ENCODE measurements at regions not wholly inside any gene's neighbourhood (a gene's known extent, or its start where the extent isn't known, plus 50 kb on each side); places are given as distances from the start of the nearest gene placed in this dataset.
A peak's percentile ranks its signal among the peaks of the same experiment; 100 is the strongest.

DNA sequence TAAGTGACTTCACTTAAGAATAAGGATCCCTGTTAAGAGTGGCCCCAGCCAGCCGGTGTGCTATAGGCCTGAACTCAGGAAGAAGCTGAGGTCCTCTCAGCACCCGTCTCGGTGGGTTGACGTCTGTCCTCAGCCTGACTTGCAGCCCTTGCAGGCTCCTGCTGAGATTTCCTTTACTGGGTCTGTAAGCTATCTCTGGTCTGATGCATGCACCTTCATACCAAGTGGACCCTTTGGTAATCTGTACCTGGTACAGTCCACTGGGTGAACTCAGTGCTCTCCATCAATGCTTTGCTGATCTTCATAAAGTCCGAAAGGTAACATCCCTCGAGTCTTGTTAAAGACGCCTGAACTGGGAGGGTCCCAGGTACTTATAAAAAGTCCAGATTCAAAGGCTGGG lies 212.0 kb upstream of the PPP2R3A start:
- DNase-seq, result no peak

DNA sequence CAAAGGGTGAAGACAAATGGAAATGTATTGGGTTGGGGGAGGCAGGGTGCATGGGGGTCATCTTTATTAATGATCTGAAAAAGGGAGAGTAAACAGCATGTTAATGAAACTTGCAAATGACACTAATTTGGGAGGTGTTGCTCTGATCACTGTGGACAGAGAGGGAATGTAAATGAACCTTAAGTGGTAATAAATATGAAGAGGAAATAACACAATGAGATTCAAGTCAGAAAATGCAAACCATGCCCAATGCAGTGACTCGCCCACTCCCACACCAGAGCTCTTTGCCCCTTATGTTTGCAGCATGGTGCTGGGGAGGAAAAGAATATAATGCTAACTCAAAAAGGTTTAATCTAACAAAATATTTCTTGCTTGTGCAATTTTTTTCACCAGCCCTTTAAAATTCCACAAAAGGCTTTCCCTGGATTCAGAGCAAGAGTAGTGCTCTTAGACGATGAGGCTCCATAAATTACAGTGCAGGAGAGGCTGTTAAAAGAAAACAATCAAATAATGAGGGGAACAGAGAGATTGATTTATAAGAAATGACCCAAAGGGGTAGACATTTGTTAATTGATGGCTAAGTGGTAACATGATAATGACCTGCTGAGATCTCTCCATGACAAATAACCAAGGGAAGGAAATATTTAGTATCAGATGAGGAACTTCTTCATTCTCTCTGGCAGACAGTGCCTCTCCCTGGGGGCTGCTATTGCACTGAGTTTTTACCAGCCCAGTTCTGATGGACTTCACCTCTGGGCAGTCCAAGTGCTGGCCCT lies 210.0 kb upstream of the PPP2R3A start:
- no peak for DNase-seq

DNA sequence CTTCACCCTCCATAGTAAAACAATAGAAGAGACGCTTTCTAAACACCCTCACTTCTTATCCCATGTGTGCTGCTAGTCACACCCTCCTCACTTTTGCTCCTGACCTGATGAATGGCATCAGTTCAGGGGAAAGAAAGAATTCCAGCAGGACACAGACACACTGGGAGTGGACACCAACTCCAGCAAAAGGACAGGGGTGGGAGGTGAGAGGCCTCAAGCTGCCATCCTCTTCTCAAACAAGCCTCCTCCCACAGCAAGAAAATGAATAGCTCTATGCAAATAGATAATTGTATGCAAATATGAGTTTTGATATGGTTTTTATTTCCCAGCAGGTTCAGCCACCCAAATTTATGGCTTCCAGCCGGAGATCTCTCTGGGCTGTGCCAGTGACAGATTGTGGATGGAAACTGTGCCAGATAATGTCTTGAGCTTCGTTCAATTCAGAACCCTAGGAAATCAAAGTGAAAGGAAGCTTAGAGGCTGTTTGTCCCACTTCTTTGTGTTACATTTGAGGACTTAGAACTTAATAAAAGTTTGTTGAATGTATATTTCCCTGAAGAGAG lies 209.3 kb upstream of the PPP2R3A start:
- DNase-seq, result no peak

DNA sequence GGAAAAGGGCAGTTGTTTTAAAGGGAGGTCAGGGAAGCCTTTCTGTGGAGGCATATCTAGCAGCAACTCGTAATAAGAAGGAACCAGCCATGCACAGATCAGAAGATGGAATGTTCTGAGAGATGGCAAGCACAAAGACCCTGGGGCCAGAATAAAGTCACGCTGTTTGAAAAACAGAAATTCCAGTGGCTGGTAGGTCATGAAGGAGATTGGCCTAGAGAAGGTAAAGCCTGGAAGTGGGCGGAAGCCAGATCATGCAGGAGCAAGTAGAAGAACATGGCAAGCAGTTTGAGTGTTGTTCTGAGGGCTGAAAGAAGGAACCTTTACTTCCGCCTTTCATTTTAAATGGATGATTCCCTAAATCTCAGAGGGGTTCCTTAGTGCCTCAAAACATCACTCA lies 208.1 kb upstream of the PPP2R3A start:
- DNase-seq, result no peak

DNA sequence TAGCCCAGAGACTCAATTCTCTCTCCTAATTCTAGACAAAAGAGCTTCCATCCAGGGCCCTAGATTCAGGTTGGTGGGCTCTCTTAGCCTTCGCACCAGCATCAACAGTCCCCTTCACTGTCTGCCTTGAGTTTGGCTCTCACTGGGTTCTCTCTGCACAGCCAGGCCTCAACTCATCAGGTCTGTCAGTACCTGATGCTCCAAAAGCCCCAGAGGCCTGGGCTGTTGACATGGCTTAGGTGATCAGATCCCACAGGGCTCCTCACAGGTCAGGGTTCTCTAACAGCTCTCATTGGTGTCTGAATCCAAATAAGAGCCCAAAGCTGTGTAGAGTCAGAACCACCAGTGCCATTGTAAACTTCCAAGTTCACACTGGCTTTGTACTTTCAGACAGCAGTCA lies 206.6 kb upstream of the PPP2R3A start:
- DNase-seq, result no peak

DNA sequence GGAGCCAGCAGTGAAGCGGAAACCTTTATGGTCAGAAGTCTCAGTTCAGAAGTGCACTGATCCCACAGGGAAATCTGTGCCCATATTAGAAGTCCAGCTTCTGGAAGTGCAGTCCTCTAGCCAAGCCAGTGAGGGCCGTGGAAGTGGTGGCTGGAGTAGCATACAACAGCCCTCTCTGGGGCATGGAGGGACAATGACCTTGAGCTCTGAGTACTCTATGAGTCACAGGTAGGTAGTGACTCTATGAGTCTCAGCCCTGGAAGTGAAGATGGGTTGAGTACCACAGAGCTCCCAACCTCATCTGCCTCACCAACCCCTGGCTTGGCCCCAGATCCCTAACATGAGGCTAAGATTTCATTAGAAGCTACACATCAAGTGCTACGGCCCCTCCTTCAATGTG lies 205.9 kb upstream of the PPP2R3A start:
- no peak for DNase-seq

DNA sequence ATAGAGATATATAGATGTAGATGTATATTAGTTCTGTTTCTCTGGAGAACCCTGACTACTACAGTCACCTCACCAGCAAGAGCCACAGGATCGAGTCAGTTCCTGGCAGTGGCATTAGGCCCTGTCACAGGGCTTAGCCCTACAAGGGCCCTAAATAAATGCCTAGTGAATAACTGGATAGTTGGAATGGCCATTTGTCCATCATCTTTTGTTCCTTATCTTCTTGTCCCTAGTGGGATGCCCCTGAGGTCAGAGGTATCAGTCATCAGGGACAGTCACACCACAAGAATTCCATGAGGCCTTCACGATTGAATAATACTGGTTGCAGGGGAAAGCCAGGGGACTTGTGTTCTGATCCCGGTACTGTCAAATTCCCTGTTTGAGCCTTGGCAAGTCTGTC lies 204.9 kb upstream of the PPP2R3A start:
- no peak for DNase-seq

DNA sequence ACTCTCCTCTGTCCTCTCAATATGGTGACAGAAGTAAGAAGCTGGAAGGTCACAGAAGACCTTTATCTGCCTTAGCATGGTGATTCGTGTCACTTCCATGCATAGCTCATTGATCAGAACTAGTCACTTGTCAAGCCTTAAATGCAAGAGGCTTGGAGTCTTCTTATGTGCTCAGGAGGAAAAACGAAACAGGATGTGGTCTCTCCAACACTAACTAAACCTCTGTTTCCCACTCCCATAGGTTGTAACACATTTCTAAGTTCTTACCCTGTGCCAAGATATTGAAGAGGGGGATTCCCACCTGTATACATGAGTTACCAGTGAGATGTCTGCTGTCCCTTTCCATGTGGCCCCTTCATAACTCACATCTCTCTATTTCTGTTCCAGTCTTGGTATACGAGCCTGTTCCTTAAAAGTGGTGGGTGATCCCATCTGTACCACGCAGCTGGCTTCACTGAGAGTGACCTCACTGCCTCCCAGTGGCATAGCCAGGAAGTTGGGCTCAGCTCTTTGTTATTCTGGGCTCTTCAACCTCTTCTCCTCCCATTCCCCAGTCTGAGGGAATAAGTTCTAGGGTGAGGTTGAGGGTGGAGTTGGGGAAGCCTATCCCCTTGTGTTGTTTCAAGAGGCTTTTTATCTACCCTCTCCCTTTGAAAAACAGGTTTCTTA lies 203.2 kb upstream of the PPP2R3A start:
- DNase-seq, result peak; percentile 26 to 51

DNA sequence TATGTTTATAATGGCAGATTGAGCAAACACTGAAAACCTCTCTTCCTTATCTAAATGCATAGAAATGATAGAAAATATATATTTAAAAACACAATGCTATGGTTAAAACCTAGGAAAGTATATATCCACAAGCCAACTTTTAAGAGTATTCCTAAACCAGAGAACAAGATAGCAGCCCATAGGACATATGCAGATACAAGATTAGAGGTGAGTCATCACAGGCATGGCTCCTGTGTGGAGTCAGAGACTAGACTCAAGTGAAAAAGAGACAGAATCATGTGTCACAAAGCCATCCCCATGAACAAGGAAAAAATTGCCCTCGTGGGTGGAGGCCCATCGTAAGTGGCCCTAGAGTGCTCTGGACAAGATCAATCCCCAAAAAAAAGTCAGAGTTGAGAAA lies 199.4 kb upstream of the PPP2R3A start:
- no peak for DNase-seq

DNA sequence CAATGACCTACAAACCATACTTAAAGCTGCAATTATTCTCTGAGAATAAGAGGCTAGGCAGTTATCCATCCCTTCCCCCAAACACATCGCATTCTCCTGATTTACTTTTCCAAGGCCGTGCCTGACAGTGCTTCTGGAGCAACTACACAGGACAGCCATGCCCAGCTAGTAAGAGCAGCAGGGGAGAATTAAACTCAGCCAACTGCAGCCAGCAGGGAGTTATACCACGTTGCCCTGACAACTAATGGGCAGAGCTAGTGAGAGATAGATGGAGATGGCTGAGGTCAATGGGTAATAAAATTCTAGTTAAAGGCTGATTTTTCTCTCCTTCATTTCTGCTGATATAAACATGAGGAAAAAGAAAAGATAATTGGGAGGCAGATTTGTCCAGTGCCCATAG lies 193.8 kb upstream of the PPP2R3A start:
- no peak for DNase-seq

DNA sequence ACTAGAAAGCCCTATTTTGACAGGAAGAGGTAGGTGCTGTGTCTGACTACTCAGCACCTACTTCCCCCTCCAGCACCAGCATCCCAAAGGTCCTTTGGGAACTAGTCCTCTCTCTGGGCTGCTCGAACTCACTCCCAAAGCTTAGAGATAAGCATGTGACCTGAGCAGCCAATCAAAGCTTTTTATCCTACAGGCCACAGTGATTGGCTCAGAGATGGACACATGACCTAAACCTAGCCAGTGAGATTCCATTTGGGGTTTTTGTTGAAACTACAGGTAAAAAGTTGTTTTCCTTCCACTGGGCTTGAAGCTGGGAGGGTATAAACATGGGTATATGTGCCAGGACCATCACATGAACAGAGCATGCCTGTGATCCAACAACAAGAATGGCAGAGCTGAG lies 186.5 kb upstream of the PPP2R3A start:
- DNase-seq, result no peak

DNA sequence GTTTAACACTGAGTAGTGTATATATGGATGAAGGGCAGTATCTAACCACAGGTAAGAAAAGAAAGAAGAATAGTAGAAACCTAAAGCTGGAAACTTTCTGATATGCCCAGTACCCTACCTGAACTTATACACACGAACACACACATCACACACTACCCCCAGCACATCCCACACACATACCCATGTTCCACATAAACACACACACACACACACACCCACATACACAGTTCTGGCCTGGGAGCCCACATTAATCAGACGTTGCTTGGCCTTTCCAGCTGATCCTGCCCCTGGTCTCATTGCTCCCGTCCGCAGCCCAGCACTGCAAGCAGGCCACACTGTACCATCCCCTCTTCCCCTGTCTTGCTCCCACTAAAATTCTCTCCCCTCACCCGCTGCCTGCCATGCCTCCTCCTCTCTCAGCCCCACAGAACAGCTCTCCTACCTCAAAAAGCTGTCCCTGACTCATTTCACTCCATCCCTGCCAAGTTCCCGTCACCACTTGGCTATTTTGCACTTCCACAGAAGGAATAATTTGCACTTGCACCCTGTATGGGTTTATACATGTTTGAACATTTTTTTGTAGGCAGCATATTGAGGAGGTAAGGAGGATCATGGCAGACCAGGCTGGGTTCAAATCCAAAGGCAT lies 185.8 kb upstream of the PPP2R3A start:
- DNase-seq, result no peak

DNA sequence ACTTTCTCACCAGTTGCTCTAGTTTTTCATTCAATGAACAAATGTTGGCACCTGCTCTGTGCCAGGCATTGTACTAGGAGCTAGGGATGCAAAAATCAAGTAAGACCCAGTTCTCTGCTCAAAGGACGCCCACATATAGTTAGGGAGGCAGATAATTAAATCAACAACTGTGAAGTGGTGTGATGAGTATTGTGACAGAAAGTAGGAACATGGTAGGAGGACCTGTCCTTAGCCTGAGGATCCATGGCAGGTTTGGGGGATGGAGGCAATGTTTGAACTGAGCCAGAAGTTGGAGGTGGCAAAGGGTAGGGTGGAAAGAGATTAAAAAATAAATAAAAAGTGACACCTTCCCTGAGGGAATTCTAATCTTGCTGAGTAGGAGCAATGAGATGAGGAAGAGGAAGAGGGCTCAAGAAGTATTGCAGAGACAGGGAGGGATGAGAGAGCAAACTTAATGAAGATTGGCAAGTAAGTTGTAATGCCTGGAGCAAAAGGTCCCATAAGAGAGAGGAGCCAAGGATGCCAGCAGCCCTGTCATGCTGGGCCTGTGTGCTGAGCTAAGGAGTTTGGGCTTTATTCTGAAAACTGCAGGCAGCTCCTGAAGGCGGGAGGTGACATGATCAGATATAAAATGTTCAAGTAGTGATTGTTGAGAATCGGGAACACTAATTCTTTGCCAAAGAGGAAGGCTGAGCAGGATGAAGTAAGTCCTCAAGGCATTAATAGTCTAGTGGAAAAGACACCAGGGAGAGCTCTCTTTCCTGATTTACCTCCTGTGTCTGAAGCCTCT lies 184.3 kb upstream of the PPP2R3A start:
- no peak for DNase-seq

DNA sequence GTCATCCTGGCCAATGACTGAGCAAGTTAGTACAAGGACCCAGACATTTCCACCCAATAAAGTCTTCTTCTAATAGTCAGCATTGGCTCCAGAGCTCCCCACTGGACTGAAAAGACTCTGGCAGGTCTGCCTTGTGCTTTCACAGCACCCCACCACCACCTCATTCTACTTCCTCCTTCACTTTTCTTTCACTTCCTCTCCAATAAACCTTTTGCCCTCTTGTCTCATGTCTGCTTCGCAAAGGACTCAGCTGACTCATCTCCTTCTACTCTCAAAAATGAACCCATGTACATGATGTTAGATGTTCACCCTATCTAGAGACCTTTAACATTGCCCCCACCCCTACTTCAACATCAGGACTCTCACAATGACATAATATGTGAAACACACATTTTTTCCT lies 181.0 kb upstream of the PPP2R3A start:
- DNase-seq, result no peak

DNA sequence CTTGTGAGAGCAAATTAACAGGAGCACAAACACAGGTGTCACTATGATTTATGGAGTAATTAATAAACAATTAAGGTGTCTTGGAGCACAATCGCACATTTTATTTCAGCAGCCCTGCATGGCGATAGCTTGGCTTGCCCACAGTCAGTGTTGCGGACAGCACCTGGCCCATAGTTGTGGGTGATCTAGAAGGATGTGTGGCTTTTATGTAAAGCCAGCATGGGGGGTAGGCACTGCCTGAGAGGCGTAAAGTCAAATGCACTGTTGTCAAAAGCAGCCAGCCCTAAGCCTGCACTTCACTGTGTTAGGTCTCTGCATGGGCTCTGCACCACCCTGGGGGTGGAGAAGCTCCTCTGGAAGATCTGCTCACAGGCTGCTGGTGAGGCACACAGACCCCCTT lies 177.4 kb upstream of the PPP2R3A start:
- DNase-seq, result no peak

DNA sequence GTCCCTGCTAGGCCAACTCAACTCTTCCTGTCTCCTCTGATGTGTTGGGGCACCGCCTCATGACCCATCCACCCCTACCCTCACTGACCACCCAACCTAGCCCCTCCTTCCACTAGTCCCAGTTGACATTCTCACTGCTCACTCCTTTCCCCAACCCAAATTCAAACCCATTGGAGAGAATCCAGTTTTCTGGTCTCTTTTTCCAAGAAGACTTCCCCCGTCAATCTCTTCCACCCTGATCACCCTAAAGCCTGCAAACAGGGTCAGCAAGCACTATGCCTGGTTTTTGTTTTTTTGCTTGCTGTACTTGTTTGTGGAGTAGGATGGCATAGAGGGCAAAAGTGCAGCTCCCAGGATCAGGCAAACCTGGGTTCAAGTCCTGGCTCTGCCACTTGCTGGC lies 176.6 kb upstream of the PPP2R3A start:
- DNase-seq, result no peak

DNA sequence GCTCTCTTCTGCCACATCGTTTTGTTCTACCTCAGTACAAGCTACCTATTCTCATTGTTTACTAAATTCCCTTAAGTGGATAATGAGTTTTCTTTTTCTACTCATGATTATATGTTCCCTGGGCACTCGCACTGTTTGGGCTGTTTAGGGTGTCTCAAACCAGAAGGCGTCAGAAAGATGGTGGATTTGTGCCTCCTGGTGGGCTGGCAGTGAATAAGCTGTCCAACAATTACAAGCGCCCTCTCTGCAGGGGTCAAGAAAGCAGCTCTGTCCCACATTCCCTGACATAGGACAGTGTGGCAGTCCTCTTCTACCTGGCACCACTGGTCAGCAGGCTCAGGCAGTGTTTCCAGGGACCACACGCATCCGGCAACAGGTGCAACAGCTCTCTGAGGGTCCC lies 173.4 kb upstream of the PPP2R3A start:
- DNase-seq, result no peak

DNA sequence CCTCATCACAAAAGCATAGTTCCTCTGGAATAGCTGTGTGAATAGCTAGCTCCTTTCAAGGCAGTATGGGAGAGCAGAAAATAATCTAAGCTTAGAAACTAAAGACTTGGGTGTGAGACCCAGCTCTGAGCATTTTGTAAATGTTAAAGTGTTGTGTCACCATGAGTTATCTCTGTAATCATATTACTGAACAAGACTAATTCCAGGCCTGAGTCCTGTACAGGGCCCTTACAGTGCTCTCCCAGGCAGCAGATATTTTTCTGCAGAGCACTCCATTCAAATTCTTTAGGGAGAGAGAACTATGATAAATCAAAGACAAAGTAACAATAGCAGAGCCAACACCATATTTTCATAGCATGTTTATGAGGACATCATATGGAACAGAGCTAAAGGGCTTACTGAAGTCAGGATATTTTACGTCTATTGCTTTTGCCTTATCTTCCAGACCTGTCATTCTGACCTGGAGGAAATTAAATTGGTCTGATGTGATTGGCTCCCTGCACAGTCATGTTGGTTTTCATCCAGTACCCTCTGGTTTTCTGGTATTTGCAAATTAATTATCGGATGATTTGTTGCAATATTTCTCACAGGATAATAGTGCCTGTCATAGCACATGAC lies 172.6 kb upstream of the PPP2R3A start:
- no peak for DNase-seq

DNA sequence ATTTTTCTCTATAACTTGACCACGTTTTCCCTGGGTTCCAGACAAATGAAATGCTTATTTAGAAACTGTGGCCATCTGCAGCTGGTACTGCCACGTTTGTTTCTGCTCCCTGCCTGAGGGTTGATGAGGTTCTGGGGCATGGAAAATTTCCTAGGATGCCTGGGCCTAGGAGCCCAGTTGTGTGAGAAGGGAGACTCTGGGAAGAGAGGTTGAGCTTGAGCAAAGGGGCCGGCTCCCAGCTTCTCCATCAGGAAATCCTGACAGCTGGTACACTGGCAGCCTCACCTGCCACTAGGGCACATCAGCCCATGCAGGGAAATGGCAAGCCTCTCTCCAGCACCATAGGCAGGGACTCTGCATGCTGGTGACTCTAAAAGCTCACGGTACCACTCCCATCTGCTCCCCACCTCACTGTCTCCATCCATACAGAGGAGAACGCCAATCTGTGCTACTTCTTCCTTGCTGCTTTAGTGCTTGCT lies 165.4 kb upstream of the PPP2R3A start:
- peak in 1 of 2 experiments; percentile 5 for DNase-seq

DNA sequence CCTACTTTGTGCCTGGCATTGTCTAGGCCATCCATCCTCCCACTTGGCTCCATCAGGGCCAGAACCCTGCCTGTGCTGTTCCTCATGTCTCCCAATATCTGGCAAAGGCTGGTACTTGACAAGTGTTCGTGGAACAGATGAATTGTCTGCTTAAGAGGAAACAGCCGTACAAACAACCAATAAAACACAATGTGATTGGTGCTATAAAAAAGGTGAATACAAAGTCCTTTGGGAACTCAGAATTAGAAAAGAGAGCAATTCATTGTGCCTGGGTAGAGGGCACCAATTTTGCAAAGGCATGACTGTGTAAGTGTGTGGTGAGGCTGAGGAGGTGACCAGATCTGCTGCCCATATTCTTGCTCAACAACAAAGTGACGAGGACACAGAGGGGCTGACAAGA lies 164.5 kb upstream of the PPP2R3A start:
- DNase-seq, result no peak

DNA sequence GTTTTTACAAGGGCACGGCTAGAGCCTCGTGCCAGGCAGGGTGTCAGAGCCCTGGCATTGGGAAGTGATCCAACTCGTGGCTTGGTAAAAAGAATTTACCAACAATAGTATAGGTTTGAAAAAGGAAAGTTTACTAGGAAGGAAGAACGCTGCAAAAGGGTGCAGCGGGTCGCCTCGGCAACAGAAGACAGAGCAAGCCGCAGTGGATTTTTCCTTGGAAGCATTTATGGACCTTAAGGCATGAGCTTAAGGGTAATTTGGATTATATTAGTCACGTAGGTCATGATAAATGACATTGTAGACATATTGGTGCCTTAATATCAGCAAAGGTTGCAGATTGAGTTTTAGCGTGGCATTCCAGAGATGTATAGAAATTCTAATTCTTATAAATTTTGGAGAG lies 163.4 kb upstream of the PPP2R3A start:
- no peak for DNase-seq

DNA sequence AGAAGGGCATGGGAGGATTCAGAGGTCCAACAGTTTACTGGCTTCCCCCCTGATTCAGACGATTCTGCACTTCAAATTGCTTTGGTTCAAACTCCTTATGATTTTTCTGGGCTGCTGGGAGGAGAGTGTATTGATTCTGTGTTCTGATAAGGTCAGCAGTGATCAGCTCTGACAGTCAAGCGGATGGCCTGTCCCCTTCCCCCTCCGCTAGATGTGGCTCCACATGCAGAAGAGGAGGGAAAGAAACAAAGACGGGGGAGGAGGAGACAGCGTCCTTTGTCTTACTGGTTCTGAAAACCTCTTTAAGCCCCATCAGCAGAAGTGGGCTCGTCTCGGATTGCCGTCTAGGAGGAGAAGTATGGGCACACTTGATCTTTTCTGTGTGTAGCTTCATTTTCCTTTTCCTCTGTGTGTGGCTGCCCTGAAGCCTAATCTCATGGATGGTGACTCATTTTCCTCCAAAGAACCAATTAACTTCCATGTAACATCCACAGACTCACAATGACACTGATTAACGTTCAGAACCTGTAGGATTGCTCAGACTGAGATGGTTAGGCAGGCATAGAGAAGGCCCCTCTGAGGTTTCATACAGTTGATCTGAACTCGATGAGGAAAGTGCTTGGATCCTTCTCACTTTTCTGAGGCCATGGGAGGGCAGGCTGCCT lies 162.4 kb upstream of the PPP2R3A start:
- DNase-seq, result no peak
